Endothelial cell of umbilical vein (primary cell): ENCODE measurements at regions not wholly inside any gene's neighbourhood (a gene's known extent, or its start where the extent isn't known, plus 50 kb on each side); places are given as distances from the start of the nearest gene placed in this dataset.

Source experiments
- BruUV-seq: library from RNA; stranded (reverse); fragments of 400-500 nt; replicated peaks from 2 replicates; lab custom pipeline; 2021; lab: Mats Ljungman, UMichigan
- CTCF ChIA-PET: fragments of 300-600, 350-600 bp; sonication (Branson Sonifier 250); formaldehyde crosslinking; loops from one replicate; lab custom pipeline; 2021; ENCODE audit warnings: antibody characterized with exemption, inconsistent platforms; lab: Charles Lee
- POLR2A ChIA-PET: fragments of 300-600, 350-600 bp; sonication (Branson Sonifier 250); formaldehyde crosslinking; loops from one replicate; lab custom pipeline; 2021; ENCODE audit warnings: antibody characterized with exemption, inconsistent platforms; lab: Charles Lee
- DNase-seq: peaks from one replicate; pipeline ENCODE4 v3.0.0-alpha.2; 2011; ENCODE audit warnings: low read depth, low spot score
- FAIRE-seq: peaks from 2 replicates; lab custom pipeline; 2011; peaks lifted over from hg19 to GRCh38; lab: Jason Lieb, UNC
- H2AFZ ChIP-seq: 2 replicates; pipeline ENCODE4 v1.6.0; 2012; ENCODE audit warnings: low read depth, low read length, control low read depth, inconsistent platforms
- H3K27ac ChIP-seq: 2 replicates; pipeline ENCODE4 v1.5.1; 2011; ENCODE audit warnings: low read depth, mild to moderate bottlenecking, control low read depth, low read length, moderate library complexity; ENCODE audit not compliant: insufficient read depth
- H3K27me3 ChIP-seq, 2 experiments: 2 replicates each; pipeline versions ENCODE4 v1.6.0 to v1.6.1; 2011; ENCODE audit warnings: low read length in 2 of 2, mixed read lengths in 1 of 2; ENCODE audit not compliant: control insufficient read depth in 2 of 2, insufficient read depth in 2 of 2
- H3K36me3 ChIP-seq, 2 experiments: 2 replicates in 1 of 2; 3 replicates in 1 of 2; pipeline ENCODE4 v1.5.1; 2011; ENCODE audit warnings: low read length in 2 of 2, mild to moderate bottlenecking in 1 of 2, moderate library complexity in 1 of 2; ENCODE audit not compliant: control insufficient read depth in 2 of 2, insufficient read depth in 2 of 2; ENCODE audit errors: extremely low read depth in 1 of 2
- H3K4me1 ChIP-seq: 3 replicates; pipeline ENCODE4 v1.5.1; 2011; ENCODE audit warnings: mild to moderate bottlenecking, low read length; ENCODE audit not compliant: control insufficient read depth, insufficient read depth; ENCODE audit errors: extremely low read depth
- H3K4me2 ChIP-seq: 2 replicates; pipeline ENCODE4 v1.6.1; 2011; ENCODE audit warnings: low read length, control low read depth, mixed read lengths; ENCODE audit not compliant: insufficient read depth
- H3K4me3 ChIP-seq, 3 experiments: fragments of 200-600 bp in 1 of 3; sonication (generic), shearing (Covaris generic) in 1 of 3; replicated peaks in 1 of 3; 2 replicates each; pipeline ENCODE4 v1.5.1; 2011 to 2016; ENCODE audit warnings: control low read depth in 3 of 3, low read length in 3 of 3, mild to moderate bottlenecking in 2 of 3, inconsistent platforms in 1 of 3, low read depth in 1 of 3, moderate library complexity in 1 of 3; ENCODE audit not compliant: insufficient read depth in 1 of 3
- H3K79me2 ChIP-seq: 2 replicates; pipeline ENCODE4 v1.6.0; 2012; ENCODE audit warnings: low read length, inconsistent platforms; ENCODE audit not compliant: control insufficient read depth, insufficient read depth
- H3K9ac ChIP-seq: replicated peaks from 2 replicates; pipeline ENCODE3; 2011; ENCODE audit warnings: low read length, control low read depth; ENCODE audit not compliant: insufficient read depth; ENCODE audit errors: extremely low read depth
- H3K9me1 ChIP-seq: replicated peaks from 3 replicates; pipeline ENCODE4 v1.6.0; 2011; ENCODE audit warnings: mild to moderate bottlenecking, low read length; ENCODE audit not compliant: control insufficient read depth, insufficient read depth; ENCODE audit errors: extremely low read depth
- H3K9me3 ChIP-seq: replicated peaks from 2 replicates; pipeline ENCODE4 v1.5.1; 2012; ENCODE audit warnings: low read length, inconsistent platforms; ENCODE audit not compliant: control insufficient read depth, insufficient read depth
- H4K20me1 ChIP-seq: replicated peaks from 2 replicates; pipeline ENCODE3; 2011; ENCODE audit warnings: mild to moderate bottlenecking, low read length; ENCODE audit not compliant: control insufficient read depth, insufficient read depth; ENCODE audit errors: extremely low read depth
- EZH2 ChIP-seq: IDR thresholded peaks from 2 replicates; pipeline ENCODE4 v1.6.1; 2012; ENCODE audit warnings: borderline replicate concordance, low read depth, mild to moderate bottlenecking, moderate library complexity, low read length, inconsistent platforms; ENCODE audit not compliant: severe bottlenecking
- FOS ChIP-seq: IDR thresholded peaks from 2 replicates; pipeline ENCODE4 v1.6.1; 2011; ENCODE audit warnings: mild to moderate bottlenecking, low read length, moderate library complexity, borderline replicate concordance; ENCODE audit not compliant: insufficient read depth
- GATA2 ChIP-seq: IDR thresholded peaks from 2 replicates; pipeline ENCODE4 v1.7.0; 2011; ENCODE audit warnings: low read depth, mild to moderate bottlenecking, moderate library complexity, mixed read lengths, low read length; ENCODE audit not compliant: insufficient read length, insufficient read depth
- MYC ChIP-seq: IDR thresholded peaks from one replicate; pipeline ENCODE4 v1.6.1; 2011; ENCODE audit warnings: mild to moderate bottlenecking, low read depth, low read length
- POLR2A ChIP-seq: IDR thresholded peaks from 2 replicates; pipeline ENCODE4 v1.6.1; 2012; ENCODE audit warnings: low read depth, mild to moderate bottlenecking, control low read depth, low read length
- POLR2AphosphoS5 ChIP-seq: IDR thresholded peaks from 2 replicates; pipeline ENCODE4 v1.6.1; 2012; ENCODE audit warnings: low read depth, mild to moderate bottlenecking, control low read depth, low read length, moderate library complexity; ENCODE audit not compliant: insufficient read depth
- dilution Hi-C: fragments of 300-500 bp; cut with MboI; formaldehyde crosslinking; loops from one replicate; pipeline ENCODE4 v1.15.0; 2019; ENCODE audit warnings: low sequenced_read_pairs; ENCODE audit not compliant: extremely low pct_ligation_motif_present
- intact Hi-C: fragments of 100-400 bp; cut with micrococcal nuclease; formaldehyde crosslinking; loops from one replicate; pipeline ENCODE4 v1.10.0; 2022
- TF ChIP-seq, protein P1 (sequence below): IDR thresholded peaks from 2 replicates; pipeline ENCODE4 v1.6.1; 2011; ENCODE audit not compliant: insufficient read depth, insufficient read length

DNA sequence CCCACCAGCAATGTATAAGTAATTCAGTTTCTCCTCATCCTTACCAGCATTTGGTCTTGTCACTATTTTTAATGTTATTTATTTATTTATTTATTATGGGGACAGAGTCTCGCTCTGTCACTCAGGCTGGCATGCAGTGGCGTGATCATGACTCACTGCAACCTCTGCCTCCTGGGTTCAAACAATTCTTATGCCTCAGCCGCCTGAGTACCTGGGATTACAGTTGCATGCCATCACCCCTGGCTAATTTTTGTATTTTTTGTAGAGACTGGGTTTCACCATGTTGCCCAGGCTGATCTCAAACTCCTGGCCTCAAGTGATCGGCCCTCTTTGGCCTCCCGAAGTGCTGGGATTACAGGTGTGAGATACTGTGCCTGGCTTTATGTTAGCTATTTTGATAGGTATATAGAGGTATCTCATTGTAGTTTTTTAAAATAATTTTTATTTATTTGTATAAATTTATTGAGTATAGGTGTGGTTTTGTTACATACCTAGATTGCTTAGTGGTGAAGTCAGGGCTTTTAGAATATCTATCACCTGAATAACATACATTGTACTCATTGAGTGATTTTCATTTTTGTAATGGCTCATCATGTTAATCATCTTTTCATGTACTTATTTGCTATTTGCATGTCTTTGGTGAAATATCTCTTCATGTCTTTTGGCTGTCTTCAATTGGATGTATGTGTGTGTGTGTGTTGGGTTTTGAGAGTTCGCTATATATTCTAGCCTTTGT lies 53.3 kb downstream of the TANC2 start:
- dilution Hi-C loops: no loop called here
- Histone ChIP-seq H3K9ac (no peak overlapping the region), H3K27ac (no peak overlapping the region), H3K9me3 (no peaks in the 10 kb centered on the region), H3K36me3 (no peaks in the 10 kb centered on the region), H3K27me3 (no peaks in the 10 kb centered on the region), H3K9me1 (no peaks in the 10 kb centered on the region), H4K20me1 (no peaks in the 10 kb centered on the region), H3K4me2 (no peak overlapping the region), H2AFZ (no peak overlapping the region), H3K79me2 (no peaks in the 10 kb centered on the region), H3K4me3 (no peak overlapping the region), H3K4me1 (no peaks in the 10 kb centered on the region)
- no TSS peak for BruUV-seq
- TF ChIP-seq POLR2A: no peak
- TF ChIP-seq GATA2: no peak
- no peak for TF ChIP-seq EZH2
- TF ChIP-seq MYC: no peak
- TF ChIP-seq FOS: no peak
- FAIRE-seq (no peak), DNase-seq (no peak)
- ChIA-PET CTCF (no interaction called here), POLR2A (no interaction called here)
- intact Hi-C loops: no loop called here

DNA sequence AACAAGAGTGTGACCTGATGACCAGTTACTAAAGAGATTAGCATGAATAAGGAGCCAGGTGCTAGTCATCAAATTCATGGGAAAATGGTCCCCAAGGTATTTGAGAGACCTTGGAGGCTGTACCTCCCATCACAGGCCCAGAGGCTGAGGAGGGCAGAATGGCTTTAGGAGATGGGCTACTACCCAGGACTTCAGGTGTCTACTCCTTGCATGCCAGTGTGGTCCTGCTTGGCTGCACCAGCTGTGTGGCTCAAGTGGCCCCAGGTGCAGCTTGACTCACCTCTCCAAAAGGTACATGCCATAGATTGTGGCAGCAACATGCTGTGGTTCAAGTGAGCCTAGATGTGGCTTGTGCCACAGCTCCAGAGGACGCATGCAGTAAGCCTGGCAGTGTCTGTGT lies 56.5 kb downstream of the TANC2 start:
- H3K4me3 ChIP-seq: no peak overlapping the region

More for the DNA sequence above, 56.5 kb downstream of the TANC2 start:
- H4K20me1 ChIP-seq: no peaks in the 10 kb centered on the region
- H3K4me1 ChIP-seq: no peaks in the 10 kb centered on the region
- no peaks in the 10 kb centered on the region for H3K79me2 ChIP-seq
- no peaks in the 10 kb centered on the region for H3K36me3 ChIP-seq
- POLR2A ChIA-PET: no interaction called here
- H3K9me3 ChIP-seq: no peaks in the 10 kb centered on the region
- dilution Hi-C loops (no loop called here), intact Hi-C loops (no loop called here)
- no peak overlapping the region for H3K9ac ChIP-seq
- TF ChIP-seq, protein P1, sequence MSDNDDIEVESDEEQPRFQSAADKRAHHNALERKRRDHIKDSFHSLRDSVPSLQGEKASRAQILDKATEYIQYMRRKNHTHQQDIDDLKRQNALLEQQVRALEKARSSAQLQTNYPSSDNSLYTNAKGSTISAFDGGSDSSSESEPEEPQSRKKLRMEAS: no peak
- TF ChIP-seq POLR2AphosphoS5: no peak
- H2AFZ ChIP-seq: no peak overlapping the region
- DNase-seq (no peak), FAIRE-seq (no peak)
- no peaks in the 10 kb centered on the region for H3K27me3 ChIP-seq
- CTCF ChIA-PET: interaction anchor here (0.9 kb wide), 1 partner anchor 27 kb away, joined by 3 read pairs; no protein-coding TSS in a partner anchor
- H3K27ac ChIP-seq: no peak overlapping the region
- no peaks in the 10 kb centered on the region for H3K9me1 ChIP-seq
- no TSS peak for BruUV-seq
- H3K4me2 ChIP-seq: no peak overlapping the region
